Prostate gland (tissue), 2 donors: ENCODE measurements at regions not wholly inside any gene's neighbourhood (a gene's known extent, or its start where the extent isn't known, plus 50 kb on each side); places are given as distances from the start of the nearest gene placed in this dataset.
"Not testable (repeated sequence)": the region's sequence is repeated elsewhere in the genome, so short reads cannot be mapped to it uniquely, and the experiment has no call there.

ENCODE experiments used
- DNase-seq: peaks from one replicate; pipeline ENCODE4 v3.0.0-alpha.2; 2019; ENCODE audit warnings: low spot score
- H3K27ac ChIP-seq, 2 donors: fragments of 200-600 bp; sonication (generic); 2 replicates each; pipeline ENCODE4 v1.5.1; 2017 to 2019
- H3K27me3 ChIP-seq: fragments of 200-600 bp; sonication (generic); replicated peaks from 2 replicates; pipeline ENCODE4 v1.5.1; 2019; ENCODE audit not compliant: insufficient read depth
- H3K36me3 ChIP-seq, 2 donors: fragments of 200-600 bp; sonication (generic); 1 replicate in 1 of 2; 2 replicates in 1 of 2; pipeline versions ENCODE4 v1.5.1 to v1.8.1; 2017 to 2019
- H3K4me1 ChIP-seq: fragments of 200-600 bp; sonication (generic); replicated peaks from 2 replicates; pipeline ENCODE4 v1.5.1; 2019
- H3K4me3 ChIP-seq, 2 donors: fragments of 200-600 bp; sonication (generic); 2 replicates each; pipeline ENCODE4 v1.5.1; 2017 to 2019
- H3K9me3 ChIP-seq: fragments of 200-600 bp; sonication (generic); 2 replicates; pipeline ENCODE4 v1.5.1; 2017
- POLR2A ChIP-seq: fragments of 450-650 bp; IDR thresholded peaks from one replicate; pipeline ENCODE4 v1.6.1; 2016; ENCODE audit warnings: antibody characterized with exemption, mild to moderate bottlenecking
- POLR2AphosphoS5 ChIP-seq: sonication (generic); formaldehyde crosslinking; IDR thresholded peaks from one replicate; pipeline ENCODE4 v1.6.1; 2017; ENCODE audit warnings: antibody characterized with exemption
- WGBS: methylation state at CpG from one replicate; pipeline ENCODE4 v1.1.5; 2018; 5-methylcytosine and 5-hydroxymethylcytosine counted together
- intact Hi-C: fragments of 100-400 bp; cut with DNase I; formaldehyde crosslinking; loops from one replicate; pipeline ENCODE4 v1.14.2; 2022
- TF ChIP-seq, protein P1 (sequence below), 4 experiments: fragments of 200-600 bp in 2 of 4; fragments of 450-650 bp in 2 of 4; sonication (generic) in 2 of 4; IDR thresholded peaks; 1 replicate in 3 of 4; 2 replicates in 1 of 4; pipeline ENCODE4 v1.5.1; 2016 to 2019; ENCODE audit warnings: antibody characterized with exemption in 4 of 4, mild to moderate bottlenecking in 2 of 4, moderate library complexity in 2 of 4

DNA sequence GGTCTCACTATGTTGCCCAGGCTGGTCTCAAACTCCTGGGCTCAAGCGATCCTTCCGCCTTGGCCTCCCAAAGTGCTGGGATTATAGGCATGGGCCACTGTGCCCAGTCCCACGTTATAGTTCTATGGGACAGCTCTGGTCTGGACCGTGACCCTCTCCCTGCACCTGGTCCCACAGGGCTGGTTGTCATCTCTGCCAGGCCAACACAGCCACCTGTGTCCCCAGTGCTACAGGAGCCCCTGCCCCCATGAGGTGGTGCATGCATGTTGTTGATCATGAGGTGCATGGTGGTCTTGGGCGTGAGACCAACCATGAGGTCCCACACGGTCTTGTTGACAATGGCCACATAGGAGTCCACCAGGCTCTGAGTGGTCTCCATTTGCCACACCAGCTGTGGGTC lies 51.0 kb upstream of the UBE2Q2 start:
- intact Hi-C loops, H3K9me3 ChIP-seq, H3K4me3 ChIP-seq, H3K27ac ChIP-seq, H3K36me3 ChIP-seq, H3K4me1 ChIP-seq, DNase-seq, H3K27me3 ChIP-seq: not testable (repeated sequence)
- WGBS = 88% methylated on average over 6 of the region's 6 CpGs

DNA sequence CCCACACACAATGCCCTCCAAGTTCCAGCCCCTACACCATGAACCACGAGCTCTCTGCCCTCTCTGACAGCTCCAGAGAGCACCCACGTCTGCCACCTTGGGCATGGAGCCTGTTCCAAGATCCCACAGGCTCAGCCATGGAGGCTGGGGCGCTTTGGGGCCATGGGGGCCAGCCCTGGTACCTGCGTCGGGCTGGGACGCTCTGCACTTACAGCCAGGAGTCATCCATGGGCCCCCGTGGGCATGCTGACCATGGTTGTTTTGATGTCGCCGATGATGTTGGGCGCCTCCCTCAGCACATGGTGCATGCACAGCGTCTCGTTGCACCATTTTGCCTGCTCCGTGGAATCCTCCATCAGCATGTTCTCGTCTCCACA lies 51.9 kb upstream of the UBE2Q2 start:
- H3K4me3 ChIP-seq = no peak overlapping the region
- WGBS = 93% methylated on average over 14 of the region's 14 CpGs
- DNase-seq = no peak
- intact Hi-C loops = no loop called here
- H3K27ac ChIP-seq = no peak overlapping the region
- H3K9me3 ChIP-seq = no peaks in the 10 kb centered on the region
- H3K36me3 ChIP-seq = no peaks in the 10 kb centered on the region
- TF ChIP-seq, protein P1, sequence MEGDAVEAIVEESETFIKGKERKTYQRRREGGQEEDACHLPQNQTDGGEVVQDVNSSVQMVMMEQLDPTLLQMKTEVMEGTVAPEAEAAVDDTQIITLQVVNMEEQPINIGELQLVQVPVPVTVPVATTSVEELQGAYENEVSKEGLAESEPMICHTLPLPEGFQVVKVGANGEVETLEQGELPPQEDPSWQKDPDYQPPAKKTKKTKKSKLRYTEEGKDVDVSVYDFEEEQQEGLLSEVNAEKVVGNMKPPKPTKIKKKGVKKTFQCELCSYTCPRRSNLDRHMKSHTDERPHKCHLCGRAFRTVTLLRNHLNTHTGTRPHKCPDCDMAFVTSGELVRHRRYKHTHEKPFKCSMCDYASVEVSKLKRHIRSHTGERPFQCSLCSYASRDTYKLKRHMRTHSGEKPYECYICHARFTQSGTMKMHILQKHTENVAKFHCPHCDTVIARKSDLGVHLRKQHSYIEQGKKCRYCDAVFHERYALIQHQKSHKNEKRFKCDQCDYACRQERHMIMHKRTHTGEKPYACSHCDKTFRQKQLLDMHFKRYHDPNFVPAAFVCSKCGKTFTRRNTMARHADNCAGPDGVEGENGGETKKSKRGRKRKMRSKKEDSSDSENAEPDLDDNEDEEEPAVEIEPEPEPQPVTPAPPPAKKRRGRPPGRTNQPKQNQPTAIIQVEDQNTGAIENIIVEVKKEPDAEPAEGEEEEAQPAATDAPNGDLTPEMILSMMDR (IDR thresholded peaks at IDR 0.05) = no peak
- TF ChIP-seq POLR2AphosphoS5 (no peak), POLR2A (no peak)
- H3K4me1 ChIP-seq = no peaks in the 10 kb centered on the region
- H3K27me3 ChIP-seq = no peaks in the 10 kb centered on the region

DNA sequence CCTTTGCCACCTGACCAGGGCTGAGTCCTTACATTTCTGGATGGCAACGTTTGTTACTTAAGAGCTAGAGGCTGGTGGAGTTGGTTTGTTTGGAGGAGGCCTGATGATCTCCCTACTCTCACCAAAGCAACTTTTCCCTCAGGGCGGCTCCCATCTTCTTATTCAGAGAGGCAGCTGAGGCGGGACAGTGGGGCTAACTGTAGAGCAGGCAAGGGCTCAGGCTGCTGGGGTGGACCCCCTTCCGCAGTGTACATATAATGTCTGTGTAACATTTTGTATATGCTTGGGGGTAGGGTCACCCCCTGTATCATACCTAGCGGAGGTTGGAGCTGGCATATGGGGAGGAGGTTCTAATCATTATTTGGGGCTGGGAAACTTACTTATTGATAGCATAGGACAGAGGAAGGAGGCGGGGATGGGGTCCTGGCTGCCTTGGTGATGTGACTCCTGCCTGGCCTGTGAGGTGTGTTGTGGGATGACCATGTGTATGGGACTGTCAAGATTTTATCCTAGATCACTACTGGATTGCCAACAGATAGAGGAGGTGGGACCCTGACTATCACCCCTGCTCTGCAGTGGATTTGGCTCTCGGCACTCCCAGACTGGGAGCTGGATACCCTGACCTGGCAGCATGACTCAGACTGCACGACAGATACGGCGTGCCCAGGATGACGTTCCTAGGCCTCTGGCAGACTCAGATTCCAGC lies 52.5 kb upstream of the UBE2Q2 start:
- intact Hi-C loops = no loop called here
- TF ChIP-seq, protein P1 (IDR thresholded peaks at IDR 0.05) = no peak
- TF ChIP-seq POLR2A = no peak
- TF ChIP-seq POLR2AphosphoS5 = no peak

DNA sequence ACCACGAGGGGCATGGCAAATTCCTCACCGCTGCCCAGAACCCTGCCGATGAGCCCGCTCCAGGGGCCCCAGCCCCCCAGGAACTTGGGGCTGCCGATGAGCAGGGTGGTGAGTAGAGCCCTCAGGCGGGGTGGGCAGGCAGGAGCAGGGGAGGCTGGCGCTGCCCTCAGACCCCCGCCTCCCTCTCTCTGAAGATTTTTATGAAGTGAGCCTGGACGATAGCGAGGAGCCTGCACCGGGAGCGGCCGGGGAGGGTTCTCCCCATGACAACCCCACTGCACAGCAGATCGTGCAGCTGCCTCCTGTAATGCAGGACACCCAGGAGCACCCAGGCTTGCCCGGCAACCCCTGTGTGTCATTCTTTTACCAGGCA lies 56.7 kb upstream of the UBE2Q2 start:
- no peak for DNase-seq
- intact Hi-C loops = no loop called here
- Histone ChIP-seq H3K27ac (no peak overlapping the region), H3K4me3 (no peak overlapping the region), H3K27me3 (peaks cover 2% of the 10 kb centered on the region), H3K4me1 (no peaks in the 10 kb centered on the region), H3K36me3 (no peaks in the 10 kb centered on the region), H3K9me3 (no peaks in the 10 kb centered on the region)
- WGBS = 28% methylated on average over 15 of the region's 15 CpGs
- TF ChIP-seq POLR2AphosphoS5 (no peak), POLR2A (no peak)
- TF ChIP-seq, protein P1 (IDR thresholded peaks at IDR 0.05) = no peak

More for the DNA sequence above, 52.5 kb upstream of the UBE2Q2 start:
- Histone ChIP-seq H3K27ac (no peak overlapping the region), H3K4me1 (no peaks in the 10 kb centered on the region), H3K27me3 (no peaks in the 10 kb centered on the region), H3K9me3 (no peaks in the 10 kb centered on the region), H3K36me3 (no peaks in the 10 kb centered on the region), H3K4me3 (no peak overlapping the region)
- no peak for DNase-seq
- 90% methylated on average over 11 of the region's 11 CpGs for WGBS

DNA sequence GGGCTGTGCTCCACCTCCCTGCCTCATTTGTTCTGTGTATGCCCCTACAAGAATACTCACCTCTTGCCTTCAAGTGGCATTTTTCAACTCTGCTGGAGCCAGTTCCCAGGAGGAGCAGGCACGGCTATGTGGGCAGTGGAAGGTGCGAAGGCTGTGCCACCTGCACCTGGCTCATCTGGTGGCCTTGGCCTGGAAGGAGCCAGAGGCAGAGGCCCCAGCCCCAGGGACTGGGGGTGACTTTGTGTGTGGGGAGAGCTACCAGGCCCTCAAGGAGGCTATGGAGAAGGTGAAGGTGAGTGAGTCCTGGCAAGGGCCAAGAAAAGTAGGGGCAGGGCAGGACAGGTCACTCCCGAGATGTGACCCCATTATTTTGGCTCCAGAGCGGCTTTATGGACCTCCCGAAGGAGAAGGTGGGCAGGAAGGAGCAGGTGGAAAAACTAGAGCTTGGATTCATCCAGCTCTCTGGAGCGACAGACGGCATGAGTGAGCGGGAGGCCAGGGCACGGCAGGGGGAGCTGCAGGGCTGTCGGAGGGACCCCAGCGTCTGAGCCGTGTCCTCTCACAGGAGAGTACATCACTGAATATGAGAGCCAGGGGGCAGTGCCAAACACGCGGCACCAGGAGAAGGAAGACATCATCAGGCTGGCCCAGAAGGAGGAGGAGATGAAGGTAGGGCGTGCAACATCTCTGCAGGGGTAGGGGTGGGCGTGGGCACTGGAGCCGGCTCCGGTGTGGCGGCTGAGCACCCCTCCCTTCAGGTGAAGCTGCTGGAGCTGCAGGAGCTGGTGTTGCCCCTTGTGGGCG lies 57.3 kb upstream of the UBE2Q2 start:
- no peak overlapping the region for H3K4me3 ChIP-seq
- TF ChIP-seq POLR2A (no peak), POLR2AphosphoS5 (no peak)
- TF ChIP-seq, protein P1 (IDR thresholded peaks at IDR 0.05) = no peak
- 39% methylated on average over 20 of the region's 20 CpGs for WGBS

DNA sequence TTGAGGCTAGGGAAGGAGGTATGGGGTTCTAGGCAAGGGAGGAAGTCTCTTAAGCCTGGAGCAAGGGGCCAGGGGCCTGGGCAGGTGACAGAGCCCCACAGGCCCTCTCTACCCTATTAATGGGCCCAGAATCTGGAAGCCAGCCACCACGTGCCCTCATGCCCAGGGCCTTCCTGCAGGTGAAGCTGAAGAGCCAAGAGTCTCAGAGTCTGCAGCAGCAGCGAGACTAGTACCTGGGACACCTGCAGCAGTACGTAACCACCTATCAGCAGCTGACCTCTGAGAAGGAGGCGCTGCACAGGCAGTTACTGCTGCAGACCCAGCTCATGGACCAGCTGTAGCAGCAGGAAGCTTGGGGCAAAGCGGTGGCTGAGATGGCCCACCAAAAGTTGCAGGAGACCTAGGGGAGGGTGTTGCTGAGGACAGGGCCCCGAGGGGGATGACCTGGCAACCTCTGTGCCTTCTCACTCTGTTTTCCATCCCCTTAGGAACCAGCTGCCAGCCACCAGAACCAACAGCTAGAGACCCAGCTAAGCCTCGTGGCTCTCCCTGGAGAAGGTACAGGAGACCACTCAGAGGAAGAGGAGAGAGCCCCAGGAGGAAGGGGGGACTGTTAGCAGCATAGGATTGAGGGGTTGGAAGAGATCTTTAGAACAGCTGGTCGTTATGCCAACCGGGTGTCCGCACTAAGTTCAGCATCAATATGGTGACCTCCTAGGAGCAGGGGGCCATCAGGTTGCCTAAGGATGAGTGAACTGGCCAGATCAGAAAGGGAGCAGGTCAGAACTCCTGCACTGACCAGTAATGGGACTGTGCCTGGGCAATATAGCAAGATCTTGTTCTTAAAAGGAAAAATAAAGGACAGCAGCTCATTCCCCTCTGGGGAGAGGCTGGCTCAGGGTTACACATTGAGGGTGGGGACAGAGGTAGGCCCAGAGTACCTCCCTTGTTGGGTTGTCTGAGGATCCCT lies 58.5 kb upstream of the UBE2Q2 start:
- H3K4me3 ChIP-seq, H3K4me1 ChIP-seq, H3K36me3 ChIP-seq, H3K27me3 ChIP-seq, H3K27ac ChIP-seq, intact Hi-C loops, H3K9me3 ChIP-seq, DNase-seq: not testable (repeated sequence)
- 96% methylated on average over 10 of the region's 10 CpGs for WGBS

More for the DNA sequence above, 57.3 kb upstream of the UBE2Q2 start:
- H3K36me3 ChIP-seq = no peaks in the 10 kb centered on the region
- H3K9me3 ChIP-seq = no peaks in the 10 kb centered on the region
- intact Hi-C loops = no loop called here
- H3K4me1 ChIP-seq = no peaks in the 10 kb centered on the region
- H3K27ac ChIP-seq = no peak overlapping the region
- DNase-seq = no peak
- peaks cover 2% of the 10 kb centered on the region for H3K27me3 ChIP-seq

DNA sequence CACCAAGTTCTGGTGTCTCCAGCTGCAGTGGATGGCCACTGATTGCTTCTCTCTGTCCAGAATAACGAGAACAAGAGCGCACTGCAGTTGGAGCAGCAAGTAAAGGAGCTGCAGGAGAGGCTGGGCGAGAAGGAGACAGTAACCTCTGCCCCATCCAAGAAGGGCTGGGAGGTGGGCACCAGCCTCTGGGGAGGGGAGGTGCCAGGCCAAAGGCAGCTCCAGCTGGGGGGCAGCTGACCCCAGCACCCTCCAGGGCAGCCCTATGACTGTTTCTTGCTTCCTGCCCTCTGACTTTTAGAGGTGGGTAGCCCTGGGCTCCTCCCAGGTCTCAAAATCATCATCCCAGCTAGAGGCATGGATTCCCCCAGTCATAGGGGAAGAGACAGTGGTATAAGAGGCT lies 59.7 kb upstream of the UBE2Q2 start:
- H3K9me3 ChIP-seq, H3K27ac ChIP-seq, DNase-seq, H3K4me1 ChIP-seq, H3K27me3 ChIP-seq, H3K4me3 ChIP-seq, H3K36me3 ChIP-seq, intact Hi-C loops: not testable (repeated sequence)
- WGBS = 96% methylated on average over 3 of the region's 3 CpGs
